ENCODE measurements at regions not wholly inside any gene's neighbourhood (a gene's known extent, or its start where the extent isn't known, plus 50 kb on each side); places are given as distances from the start of the nearest gene placed in this dataset.
"Not testable (repeated sequence)": the region's sequence is repeated elsewhere in the genome, so short reads cannot be mapped to it uniquely, and the experiment has no call there.

- no peaks in the 10 kb centered on the region for H3K27me3 ChIP-seq
- no peaks in the 10 kb centered on the region for H3K9me3 ChIP-seq
- WGBS, 2 donors = 65 to 76% methylated on average over 1 of the region's 1 CpG
- no peaks in the 10 kb centered on the region for H3K4me1 ChIP-seq
- no peaks in the 10 kb centered on the region for H3K36me3 ChIP-seq
- no peak overlapping the region for H3K4me3 ChIP-seq
- H3K27ac ChIP-seq = no peak overlapping the region
- DNase-seq (ENCODE audit: low spot score in 2 of 2) = no peak
- TF ChIP-seq POLR2A (IDR thresholded peaks at IDR 0.05) (no peak), EP300 (IDR thresholded peaks at IDR 0.05) (no peak), CTCF (IDR thresholded peaks at IDR 0.05) (no peak)
These were observed 165.4 kb upstream of the PCDH9 start for GRCh38 chr13:67395577-67395976.

- no peaks in the 10 kb centered on the region for H3K27me3 ChIP-seq
- H3K4me1 ChIP-seq = no peaks in the 10 kb centered on the region
- H3K36me3 ChIP-seq = no peaks in the 10 kb centered on the region
- H3K27ac ChIP-seq = no peak overlapping the region
- no peak overlapping the region for H3K4me3 ChIP-seq
- DNase-seq (ENCODE audit: low spot score in 2 of 2) = no peak
- no peak for TF ChIP-seq POLR2A (IDR thresholded peaks at IDR 0.05)
- TF ChIP-seq CTCF (IDR thresholded peaks at IDR 0.05) = no peak
- no peak for TF ChIP-seq EP300 (IDR thresholded peaks at IDR 0.05)
- no peaks in the 10 kb centered on the region for H3K9me3 ChIP-seq
These were observed 161.9 kb upstream of the PCDH9 start for GRCh38 chr13:67392014-67392413.

- no peak for TF ChIP-seq CTCF (IDR thresholded peaks at IDR 0.05)
- TF ChIP-seq EP300 (IDR thresholded peaks at IDR 0.05) = no peak
- TF ChIP-seq POLR2A (IDR thresholded peaks at IDR 0.05) = no peak
- no peak overlapping the region for H3K27ac ChIP-seq
These were observed 160.4 kb upstream of the PCDH9 start for GRCh38 chr13:67390462-67391086.

GRCh38 chr13:67389171-67389570 lies 159.0 kb upstream of the PCDH9 start:
- Histone ChIP-seq H3K4me1 (no peaks in the 10 kb centered on the region), H3K27ac (no peak overlapping the region), H3K27me3 (no peaks in the 10 kb centered on the region), H3K9me3 (no peaks in the 10 kb centered on the region), H3K4me3 (no peak overlapping the region), H3K36me3 (no peaks in the 10 kb centered on the region)
- 55 to 61% methylated on average over 3 of the region's 3 CpGs for WGBS, 2 donors
- no peak for DNase-seq (ENCODE audit: low spot score in 2 of 2)
- TF ChIP-seq POLR2A (IDR thresholded peaks at IDR 0.05) = no peak
- TF ChIP-seq EP300 (IDR thresholded peaks at IDR 0.05) = no peak
- no peak for TF ChIP-seq CTCF (IDR thresholded peaks at IDR 0.05)

More at GRCh38 chr13:67390462-67391086, 160.4 kb upstream of the PCDH9 start:
- WGBS, 2 donors = 60 to 76% methylated on average over 2 of the region's 2 CpGs
- no peaks in the 10 kb centered on the region for H3K27me3 ChIP-seq
- H3K9me3 ChIP-seq = no peaks in the 10 kb centered on the region
- H3K4me3 ChIP-seq = no peak overlapping the region
- DNase-seq (ENCODE audit: low spot score in 2 of 2) = no peak
- no peaks in the 10 kb centered on the region for H3K4me1 ChIP-seq
- no peaks in the 10 kb centered on the region for H3K36me3 ChIP-seq

GRCh38 chr13:67383109-67383757 lies 153.1 kb upstream of the PCDH9 start:
- H3K4me1 ChIP-seq; H3K36me3 ChIP-seq; H3K4me3 ChIP-seq; DNase-seq (ENCODE audit: low spot score in 2 of 2); H3K27ac ChIP-seq; H3K27me3 ChIP-seq; H3K9me3 ChIP-seq: not testable (repeated sequence)
- WGBS, 2 donors = 79 to 84% methylated on average over 7 of the region's 7 CpGs
